Islet precursor cell (in vitro differentiated cells): ENCODE measurements at regions not wholly inside any gene's neighbourhood (a gene's known extent, or its start where the extent isn't known, plus 50 kb on each side); places are given as distances from the start of the nearest gene placed in this dataset.
"Not testable (repeated sequence)": the region's sequence is repeated elsewhere in the genome, so short reads cannot be mapped to it uniquely, and the experiment has no call there.

Experiments
- DNase-seq: peaks from one replicate; pipeline ENCODE4 v3.0.0-alpha.2; 2018

- DNase-seq, result peak; percentile 30
Measured at GRCh38 chr12:97616946-97617345, 154.3 kb downstream of the RMST start.

- no peak for DNase-seq
Measured at GRCh38 chr12:97628962-97629361, 166.4 kb downstream of the RMST start.

GRCh38 chr12:97629382-97629781 is 166.8 kb downstream of the RMST start:
- no peak for DNase-seq

- DNase-seq, result no peak
Measured at GRCh38 chr12:97630356-97630755, 167.8 kb downstream of the RMST start.

- no peak for DNase-seq
Measured at GRCh38 chr12:97630875-97631274, 168.3 kb downstream of the RMST start.

- no peak for DNase-seq
Measured at GRCh38 chr12:97637770-97638169, 175.2 kb downstream of the RMST start.

- DNase-seq, result no peak
Measured at GRCh38 chr12:97638739-97639138, 176.1 kb downstream of the RMST start.

GRCh38 chr12:97639702-97640101 is 177.1 kb downstream of the RMST start:
- DNase-seq, result peak; percentile 57

GRCh38 chr12:97640826-97641225 is 178.2 kb downstream of the RMST start:
- DNase-seq, result peak; percentile 43

GRCh38 chr12:97642911-97643310 is 180.3 kb downstream of the RMST start:
- no peak for DNase-seq

- DNase-seq, result no peak
Measured at GRCh38 chr12:97643924-97644323, 181.3 kb downstream of the RMST start.

- DNase-seq, result no peak
Measured at GRCh38 chr12:97645726-97646125, 183.1 kb downstream of the RMST start.

GRCh38 chr12:97647142-97647541 is 184.5 kb downstream of the RMST start:
- DNase-seq, result no peak

GRCh38 chr12:97650242-97650641 is 187.6 kb downstream of the RMST start:
- no peak for DNase-seq

GRCh38 chr12:97656548-97656947 is 193.9 kb downstream of the RMST start:
- not testable (repeated sequence) for DNase-seq

- DNase-seq, result no peak
Measured at GRCh38 chr12:97659117-97659880, 196.7 kb downstream of the RMST start.

- DNase-seq, result no peak
Measured at GRCh38 chr12:97666263-97666662, 203.7 kb downstream of the RMST start.

GRCh38 chr12:97672870-97673269 is 210.3 kb downstream of the RMST start:
- no peak for DNase-seq

- DNase-seq, result no peak
Measured at GRCh38 chr12:97680751-97681150, 218.1 kb downstream of the RMST start.

- DNase-seq, result no peak
Measured at GRCh38 chr12:97681612-97682504, 219.3 kb downstream of the RMST start.

GRCh38 chr12:97685360-97685759 is 222.8 kb downstream of the RMST start:
- no peak for DNase-seq

GRCh38 chr12:97701901-97702300 is 239.3 kb downstream of the RMST start:
- no peak for DNase-seq

- no peak for DNase-seq
Measured at GRCh38 chr12:97711392-97711791, 248.8 kb downstream of the RMST start.

GRCh38 chr12:97713270-97713669 is 250.7 kb downstream of the RMST start:
- DNase-seq, result no peak
